HUES6 (cell line): ENCODE measurements at regions not wholly inside any gene's neighbourhood (a gene's known extent, or its start where the extent isn't known, plus 50 kb on each side); places are given as distances from the start of the nearest gene placed in this dataset.

Source experiments
- H3K27ac ChIP-seq: 2 replicates; pipeline ENCODE4 v1.7.0; 2013; ENCODE audit warnings: low read depth, mild to moderate bottlenecking, low read length, inconsistent platforms
- H3K27me3 ChIP-seq: 2 replicates; pipeline ENCODE4 v1.6.1; 2013; ENCODE audit warnings: low read length; ENCODE audit not compliant: control insufficient read depth, insufficient read depth
- H3K36me3 ChIP-seq: 2 replicates; pipeline ENCODE4 v1.6.1; 2013; ENCODE audit warnings: low read length; ENCODE audit not compliant: control insufficient read depth, insufficient read depth
- H3K4me1 ChIP-seq: 2 replicates; pipeline ENCODE4 v1.6.1; 2013; ENCODE audit warnings: low read length; ENCODE audit not compliant: control insufficient read depth, insufficient read depth
- H3K4me3 ChIP-seq: 2 replicates; pipeline ENCODE4 v1.5.1; 2013; ENCODE audit warnings: low read depth, low read length
- H3K9ac ChIP-seq: one replicate; pipeline ENCODE4 v1.6.1; 2013; ENCODE audit warnings: mild to moderate bottlenecking, low read length
- H3K9me3 ChIP-seq: 2 replicates; pipeline ENCODE4 v1.6.1; 2013; ENCODE audit warnings: low read depth, low read length; ENCODE audit not compliant: control insufficient read depth, insufficient read depth

- Histone ChIP-seq H3K9me3 (no peaks in the 10 kb centered on the region), H3K36me3 (no peaks in the 10 kb centered on the region)
Observed at GRCh38 chr3:117297541-117297940, 588.0 kb downstream of the TUSC7 start.

DNA sequence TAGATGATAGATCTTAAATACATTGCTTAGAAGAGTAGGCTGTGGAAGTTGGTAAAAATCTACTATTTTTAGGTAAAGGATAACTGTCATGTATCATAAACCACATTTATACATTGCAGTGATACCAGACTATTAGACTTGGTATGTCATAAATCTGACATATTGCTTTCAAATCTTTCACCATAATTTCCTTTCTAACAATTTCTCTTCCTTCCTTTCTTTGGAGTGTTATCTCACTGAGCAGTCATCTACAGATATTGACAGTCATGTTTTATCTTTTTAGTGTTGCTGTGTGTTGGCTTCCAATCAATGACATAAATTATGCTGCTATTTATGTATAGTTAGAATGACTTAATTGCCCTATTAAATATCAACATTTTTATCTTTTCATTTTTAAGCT is 588.7 kb downstream of the TUSC7 start:
- H3K27ac ChIP-seq = no peak overlapping the region

More at GRCh38 chr3:117297541-117297940, 588.0 kb downstream of the TUSC7 start:
- H3K4me1 ChIP-seq = no peaks in the 10 kb centered on the region
- no peaks in the 10 kb centered on the region for H3K27me3 ChIP-seq
- no peak overlapping the region for H3K9ac ChIP-seq
- H3K4me3 ChIP-seq = no peak overlapping the region
- no peak overlapping the region for H3K27ac ChIP-seq

DNA sequence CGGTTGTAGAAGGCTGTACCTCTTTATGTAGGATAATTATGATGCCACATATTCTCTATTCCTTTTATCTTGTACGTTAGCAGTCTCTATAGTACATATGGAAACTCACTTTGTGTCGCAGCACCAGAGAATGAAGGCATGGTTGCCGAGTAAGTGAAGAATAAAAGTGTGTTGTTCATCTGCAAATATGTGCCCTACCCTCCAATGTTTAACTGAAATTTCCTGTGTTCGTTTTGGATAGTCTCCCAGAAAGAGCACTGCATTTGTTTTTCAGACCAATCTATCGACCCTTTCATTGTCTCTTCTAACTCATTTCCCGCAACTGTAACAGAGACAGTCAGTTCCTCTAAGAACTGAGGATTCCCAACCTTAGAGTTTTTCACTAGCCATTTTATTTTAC is 592.8 kb downstream of the TUSC7 start:
- Histone ChIP-seq H3K27me3 (no peaks in the 10 kb centered on the region), H3K36me3 (no peaks in the 10 kb centered on the region), H3K4me1 (no peaks in the 10 kb centered on the region), H3K9me3 (no peaks in the 10 kb centered on the region), H3K4me3 (no peak overlapping the region), H3K9ac (no peak overlapping the region), H3K27ac (no peak overlapping the region)

More for the DNA sequence above, 588.7 kb downstream of the TUSC7 start:
- Histone ChIP-seq H3K36me3 (no peaks in the 10 kb centered on the region), H3K4me1 (no peaks in the 10 kb centered on the region), H3K9ac (no peak overlapping the region), H3K9me3 (no peaks in the 10 kb centered on the region), H3K27me3 (no peaks in the 10 kb centered on the region), H3K4me3 (no peak overlapping the region)

GRCh38 chr3:117303443-117303842 is 593.9 kb downstream of the TUSC7 start:
- no peaks in the 10 kb centered on the region for H3K36me3 ChIP-seq
- H3K4me3 ChIP-seq = no peak overlapping the region
- no peaks in the 10 kb centered on the region for H3K27me3 ChIP-seq
- no peaks in the 10 kb centered on the region for H3K4me1 ChIP-seq
- H3K9me3 ChIP-seq = no peaks in the 10 kb centered on the region
- no peak overlapping the region for H3K27ac ChIP-seq
- no peak overlapping the region for H3K9ac ChIP-seq

DNA sequence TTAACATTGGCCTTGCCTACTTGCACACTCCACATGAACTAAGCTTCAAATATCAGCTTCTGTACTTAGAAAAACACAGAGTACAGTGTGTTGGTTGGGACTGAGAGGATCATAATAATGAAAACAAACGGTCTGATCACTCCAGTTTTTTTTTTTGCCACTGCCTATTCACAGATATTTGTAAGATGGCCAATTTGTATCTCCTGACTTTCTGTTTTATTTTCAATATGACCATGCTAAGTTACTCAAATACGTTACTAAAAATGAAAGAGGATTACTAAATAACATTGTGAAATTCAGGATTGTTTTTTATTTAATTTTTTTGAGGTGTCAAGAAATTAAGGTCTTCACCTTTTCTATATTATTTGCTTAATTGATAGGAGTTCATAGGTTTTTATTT is 595.1 kb downstream of the TUSC7 start:
- no peak overlapping the region for H3K9ac ChIP-seq
- no peaks in the 10 kb centered on the region for H3K36me3 ChIP-seq
- H3K9me3 ChIP-seq = no peaks in the 10 kb centered on the region
- no peaks in the 10 kb centered on the region for H3K4me1 ChIP-seq
- H3K27me3 ChIP-seq = no peaks in the 10 kb centered on the region
- H3K4me3 ChIP-seq = no peak overlapping the region
- H3K27ac ChIP-seq = no peak overlapping the region

- Histone ChIP-seq H3K9ac (no peak overlapping the region), H3K4me3 (no peak overlapping the region), H3K9me3 (no peaks in the 10 kb centered on the region), H3K36me3 (no peaks in the 10 kb centered on the region), H3K27ac (no peak overlapping the region), H3K4me1 (no peaks in the 10 kb centered on the region), H3K27me3 (no peaks in the 10 kb centered on the region)
Observed at GRCh38 chr3:117305681-117306080, 596.1 kb downstream of the TUSC7 start.

- Histone ChIP-seq H3K36me3 (no peaks in the 10 kb centered on the region), H3K27me3 (no peaks in the 10 kb centered on the region), H3K9ac (no peak overlapping the region), H3K27ac (no peak overlapping the region), H3K4me1 (no peaks in the 10 kb centered on the region), H3K9me3 (no peaks in the 10 kb centered on the region), H3K4me3 (no peak overlapping the region)
Observed at GRCh38 chr3:117306299-117306698, 596.7 kb downstream of the TUSC7 start.

- Histone ChIP-seq H3K9me3 (no peaks in the 10 kb centered on the region), H3K27ac (no peak overlapping the region), H3K27me3 (no peaks in the 10 kb centered on the region), H3K4me3 (no peak overlapping the region), H3K36me3 (no peaks in the 10 kb centered on the region), H3K4me1 (no peaks in the 10 kb centered on the region), H3K9ac (no peak overlapping the region)
Observed at GRCh38 chr3:117308353-117308752, 598.8 kb downstream of the TUSC7 start.

DNA sequence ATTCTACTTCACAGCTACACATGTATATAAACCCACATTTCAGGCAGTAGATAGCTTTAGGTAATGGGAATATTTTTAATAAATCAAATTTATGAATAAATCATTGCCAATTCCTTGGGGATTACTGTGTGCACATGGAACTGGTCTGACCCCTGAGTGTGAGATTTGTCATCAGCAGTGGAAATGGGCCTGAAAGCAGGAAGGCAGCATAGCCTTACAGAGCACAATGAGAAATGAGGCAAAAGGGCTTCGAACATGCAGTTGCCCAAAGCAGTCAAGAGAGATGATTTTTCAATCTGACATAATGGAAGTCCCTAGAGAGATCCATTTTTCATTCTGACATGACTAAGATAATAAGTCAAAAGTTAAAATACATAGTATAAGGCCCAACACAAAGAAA is 599.2 kb downstream of the TUSC7 start:
- Histone ChIP-seq H3K36me3 (no peaks in the 10 kb centered on the region), H3K27me3 (no peaks in the 10 kb centered on the region), H3K9ac (no peak overlapping the region), H3K9me3 (no peaks in the 10 kb centered on the region), H3K4me3 (no peak overlapping the region), H3K4me1 (no peaks in the 10 kb centered on the region), H3K27ac (no peak overlapping the region)

- Histone ChIP-seq H3K36me3 (no peaks in the 10 kb centered on the region), H3K9me3 (no peaks in the 10 kb centered on the region), H3K4me3 (no peak overlapping the region), H3K9ac (no peak overlapping the region), H3K27me3 (no peaks in the 10 kb centered on the region), H3K4me1 (no peaks in the 10 kb centered on the region), H3K27ac (no peak overlapping the region)
Observed at GRCh38 chr3:117310536-117310935, 601.0 kb downstream of the TUSC7 start.

DNA sequence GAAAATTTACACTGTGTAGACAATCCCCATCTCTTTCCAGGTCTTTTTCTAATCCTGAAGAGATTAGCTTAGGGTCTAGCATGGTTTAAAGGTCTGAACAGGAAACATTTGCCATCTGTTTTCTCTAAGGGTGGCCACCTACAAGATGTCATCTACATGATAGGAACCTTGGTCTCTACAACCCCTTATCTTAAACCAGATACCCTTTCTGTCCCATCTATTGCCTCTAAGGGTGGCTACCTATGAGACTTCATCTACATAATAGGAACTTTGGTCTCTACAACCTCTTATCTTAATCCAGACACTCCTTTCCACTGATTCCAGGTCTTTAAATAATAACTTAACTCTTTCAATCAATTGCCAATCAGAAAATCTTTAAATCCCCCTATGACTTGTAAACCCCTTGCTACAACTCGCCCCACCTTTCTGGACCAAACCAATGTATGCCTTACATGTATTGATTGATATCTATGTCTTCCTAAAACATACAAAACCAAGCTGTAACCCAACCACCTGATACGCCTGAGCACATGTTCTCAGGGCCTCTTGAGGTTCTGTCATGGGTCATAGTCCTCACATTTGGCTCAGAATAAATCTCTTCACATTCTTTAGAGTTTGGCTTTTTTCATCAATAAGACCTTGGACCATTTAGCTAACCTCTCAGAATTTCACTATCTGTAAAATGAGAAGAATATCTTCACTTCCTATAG is 605.0 kb downstream of the TUSC7 start:
- Histone ChIP-seq H3K27me3 (no peaks in the 10 kb centered on the region), H3K4me1 (no peaks in the 10 kb centered on the region), H3K27ac (no peak overlapping the region), H3K9ac (no peak overlapping the region), H3K9me3 (no peaks in the 10 kb centered on the region), H3K4me3 (no peak overlapping the region), H3K36me3 (no peaks in the 10 kb centered on the region)
